NOMO-1 treated with dmso at 0.1 percent for 144 hours (cell line): ENCODE measurements at regions not wholly inside any gene's neighbourhood (a gene's known extent, or its start where the extent isn't known, plus 50 kb on each side); places are given as distances from the start of the nearest gene placed in this dataset.
"Not testable (repeated sequence)": the region's sequence is repeated elsewhere in the genome, so short reads cannot be mapped to it uniquely, and the experiment has no call there.

ENCODE experiments used
- DNase-seq: peaks from one replicate; lab custom pipeline; 2025; ENCODE audit not compliant: unreplicated experiment; lab: John Stamatoyannopoulos, UW

GRCh38 chrX:131875827-131876226 lies 147.3 kb upstream of the STK26 start:
- DNase-seq = not testable (repeated sequence)

GRCh38 chrX:131881194-131881593 lies 141.9 kb upstream of the STK26 start:
- no peak for DNase-seq

- DNase-seq = not testable (repeated sequence)
Measured at GRCh38 chrX:131885042-131885441, 138.1 kb upstream of the STK26 start.

- not testable (repeated sequence) for DNase-seq
Measured at GRCh38 chrX:131893857-131894256, 129.2 kb upstream of the STK26 start.

GRCh38 chrX:131894995-131895394 lies 128.1 kb upstream of the STK26 start:
- DNase-seq = no peak

GRCh38 chrX:131895807-131896206 lies 127.3 kb upstream of the STK26 start:
- no peak for DNase-seq

- DNase-seq = no peak
Measured at GRCh38 chrX:131901546-131901945, 121.6 kb upstream of the STK26 start.

GRCh38 chrX:131907488-131908314 lies 115.4 kb upstream of the STK26 start:
- no peak for DNase-seq

- DNase-seq = no peak
Measured at GRCh38 chrX:131910586-131910985, 112.5 kb upstream of the STK26 start.

- no peak for DNase-seq
Measured at GRCh38 chrX:131915488-131915887, 107.6 kb upstream of the STK26 start.

- no peak for DNase-seq
Measured at GRCh38 chrX:131917588-131917987, 105.5 kb upstream of the STK26 start.

GRCh38 chrX:131918839-131919238 lies 104.3 kb upstream of the STK26 start:
- DNase-seq = no peak

GRCh38 chrX:131923614-131924250 lies 99.4 kb upstream of the STK26 start:
- DNase-seq = no peak

- no peak for DNase-seq
Measured at GRCh38 chrX:131938749-131939148, 84.4 kb upstream of the STK26 start.

- DNase-seq = no peak
Measured at GRCh38 chrX:131942034-131942433, 81.1 kb upstream of the STK26 start.

GRCh38 chrX:131944936-131945902 lies 77.9 kb upstream of the STK26 start:
- no peak for DNase-seq

GRCh38 chrX:131951166-131951565 lies 71.9 kb upstream of the STK26 start:
- no peak for DNase-seq

- DNase-seq = no peak
Measured at GRCh38 chrX:131955099-131955777, 67.9 kb upstream of the STK26 start.

- DNase-seq = no peak
Measured at GRCh38 chrX:131958724-131959123, 64.4 kb upstream of the STK26 start.

GRCh38 chrX:131970347-131970746 lies 52.8 kb upstream of the STK26 start:
- no peak for DNase-seq
